Central memory CD8-positive, alpha-beta T cell (primary cell): ENCODE measurements at regions not wholly inside any gene's neighbourhood (a gene's known extent, or its start where the extent isn't known, plus 50 kb on each side); places are given as distances from the start of the nearest gene placed in this dataset.

Source experiments
- ATAC-seq: fragments of 150-1000 bp; cut with Tn5 transposase; replicated peaks from 2 replicates; pipeline ENCODE4 v1.10.0; 2022; ENCODE audit warnings: mild to moderate bottlenecking, moderate FRiP score, moderate number of reproducible peaks; ENCODE audit not compliant: poor library complexity, severe bottlenecking; ENCODE audit errors: extremely low read depth
- DNase-seq, 2 donors: peaks; one replicate each; pipeline ENCODE4 v3.0.0; 2021; ENCODE audit warnings: low spot score in 2 of 2
- H3K27ac Mint-ChIP-seq: one replicate; pipeline ENCODE4 v1.8.0; 2022; ENCODE audit warnings: low read depth, mild to moderate bottlenecking, moderate library complexity, mixed read lengths
- H3K27me3 Mint-ChIP-seq: one replicate; pipeline ENCODE4 v1.8.0; 2022; ENCODE audit warnings: mixed read lengths
- H3K36me3 Mint-ChIP-seq: one replicate; pipeline ENCODE4 v1.8.0; 2022; ENCODE audit warnings: mild to moderate bottlenecking, moderate library complexity, mixed read lengths; ENCODE audit not compliant: insufficient read depth
- H3K4me1 Mint-ChIP-seq: one replicate; pipeline ENCODE4 v1.8.0; 2022; ENCODE audit warnings: mixed read lengths
- H3K4me3 Mint-ChIP-seq: one replicate; pipeline ENCODE4 v1.8.0; 2022; ENCODE audit warnings: mild to moderate bottlenecking, moderate library complexity, mixed read lengths
- H3K9me3 Mint-ChIP-seq: one replicate; pipeline ENCODE4 v1.8.0; 2022; ENCODE audit warnings: mixed read lengths

- peaks cover 37% of the 10 kb centered on the region for H3K4me1 Mint-ChIP-seq
- DNase-seq (no peak), ATAC-seq (no peak)
- no peak overlapping the region for H3K27ac Mint-ChIP-seq
- H3K9me3 Mint-ChIP-seq: no peaks in the 10 kb centered on the region
- peaks cover 69% of the 10 kb centered on the region for H3K27me3 Mint-ChIP-seq
- no peaks in the 10 kb centered on the region for H3K36me3 Mint-ChIP-seq
- no peak overlapping the region for H3K4me3 Mint-ChIP-seq
These were observed 351.0 kb downstream of the MCTP2 start for GRCh38 chr15:94582368-94582767.

- peak overlapping the region; percentile 63 for H3K4me3 Mint-ChIP-seq
- ATAC-seq: peak; percentile 88
- no peaks in the 10 kb centered on the region for H3K36me3 Mint-ChIP-seq
- peaks cover 74% of the 10 kb centered on the region for H3K27me3 Mint-ChIP-seq
- no peaks in the 10 kb centered on the region for H3K9me3 Mint-ChIP-seq
- peak in 1 of 2 donors; percentile 48 for DNase-seq
- peaks cover 37% of the 10 kb centered on the region for H3K4me1 Mint-ChIP-seq
- no peak overlapping the region for H3K27ac Mint-ChIP-seq
These were observed 353.5 kb downstream of the MCTP2 start for GRCh38 chr15:94584833-94585244.

GRCh38 chr15:94586099-94586498 is 354.7 kb downstream of the MCTP2 start:
- Mint-ChIP-seq H3K36me3 (peaks cover 2% of the 10 kb centered on the region), H3K9me3 (no peaks in the 10 kb centered on the region), H3K4me3 (no peak overlapping the region), H3K4me1 (peaks cover 32% of the 10 kb centered on the region), H3K27me3 (peaks cover 74% of the 10 kb centered on the region), H3K27ac (no peak overlapping the region)
- ATAC-seq (no peak), DNase-seq (no peak)

- no peak for DNase-seq
- peaks cover 2% of the 10 kb centered on the region for H3K36me3 Mint-ChIP-seq
- no peak overlapping the region for H3K4me3 Mint-ChIP-seq
- no peak overlapping the region for H3K27ac Mint-ChIP-seq
- no peaks in the 10 kb centered on the region for H3K9me3 Mint-ChIP-seq
- peaks cover 32% of the 10 kb centered on the region for H3K4me1 Mint-ChIP-seq
- ATAC-seq: no peak
- peaks cover 72% of the 10 kb centered on the region for H3K27me3 Mint-ChIP-seq
These were observed 355.8 kb downstream of the MCTP2 start for GRCh38 chr15:94587113-94587512.

GRCh38 chr15:94588993-94589392 is 357.6 kb downstream of the MCTP2 start:
- ATAC-seq (no peak), DNase-seq (no peak)
- no peak overlapping the region for H3K4me3 Mint-ChIP-seq
- peaks cover 26% of the 10 kb centered on the region for H3K4me1 Mint-ChIP-seq
- H3K9me3 Mint-ChIP-seq: no peaks in the 10 kb centered on the region
- peaks cover 2% of the 10 kb centered on the region for H3K36me3 Mint-ChIP-seq
- H3K27ac Mint-ChIP-seq: no peak overlapping the region
- H3K27me3 Mint-ChIP-seq: peaks cover 79% of the 10 kb centered on the region

GRCh38 chr15:94592495-94592894 is 361.1 kb downstream of the MCTP2 start:
- Mint-ChIP-seq H3K27me3 (peaks cover 84% of the 10 kb centered on the region), H3K4me1 (no peaks in the 10 kb centered on the region), H3K27ac (no peak overlapping the region), H3K36me3 (peaks cover 2% of the 10 kb centered on the region), H3K4me3 (no peak overlapping the region), H3K9me3 (no peaks in the 10 kb centered on the region)
- ATAC-seq (no peak), DNase-seq (no peak)

- Mint-ChIP-seq H3K9me3 (no peaks in the 10 kb centered on the region), H3K4me3 (no peak overlapping the region), H3K27ac (no peak overlapping the region), H3K36me3 (no peaks in the 10 kb centered on the region), H3K4me1 (no peaks in the 10 kb centered on the region), H3K27me3 (peaks cover 86% of the 10 kb centered on the region)
- ATAC-seq (no peak), DNase-seq (no peak)
These were observed 365.3 kb downstream of the MCTP2 start for GRCh38 chr15:94596707-94597106.

- H3K4me3 Mint-ChIP-seq: no peak overlapping the region
- no peaks in the 10 kb centered on the region for H3K9me3 Mint-ChIP-seq
- H3K36me3 Mint-ChIP-seq: no peaks in the 10 kb centered on the region
These were observed 369.1 kb downstream of the MCTP2 start for GRCh38 chr15:94600505-94600904.

GRCh38 chr15:94602754-94603470 is 371.6 kb downstream of the MCTP2 start:
- Mint-ChIP-seq H3K4me3 (no peak overlapping the region), H3K27ac (no peak overlapping the region), H3K4me1 (peaks cover 12% of the 10 kb centered on the region), H3K9me3 (no peaks in the 10 kb centered on the region), H3K27me3 (peaks cover 52% of the 10 kb centered on the region), H3K36me3 (no peaks in the 10 kb centered on the region)
- ATAC-seq: no peak
- DNase-seq: no peak

More at GRCh38 chr15:94600505-94600904, 369.1 kb downstream of the MCTP2 start:
- Mint-ChIP-seq H3K27me3 (peaks cover 65% of the 10 kb centered on the region), H3K4me1 (no peaks in the 10 kb centered on the region), H3K27ac (no peak overlapping the region)
- no peak for ATAC-seq
- DNase-seq: no peak

GRCh38 chr15:94606286-94606685 is 374.9 kb downstream of the MCTP2 start:
- Mint-ChIP-seq H3K4me3 (no peak overlapping the region), H3K4me1 (peaks cover 14% of the 10 kb centered on the region), H3K27ac (no peak overlapping the region), H3K27me3 (peaks cover 24% of the 10 kb centered on the region), H3K36me3 (no peaks in the 10 kb centered on the region), H3K9me3 (no peaks in the 10 kb centered on the region)
- ATAC-seq (no peak), DNase-seq (no peak)

- H3K4me3 Mint-ChIP-seq: no peak overlapping the region
- no peaks in the 10 kb centered on the region for H3K36me3 Mint-ChIP-seq
- no peaks in the 10 kb centered on the region for H3K9me3 Mint-ChIP-seq
- DNase-seq: no peak
- no peak for ATAC-seq
- peaks cover 14% of the 10 kb centered on the region for H3K4me1 Mint-ChIP-seq
- peaks cover 23% of the 10 kb centered on the region for H3K27me3 Mint-ChIP-seq
- H3K27ac Mint-ChIP-seq: peak overlapping the region; percentile 19
These were observed 375.9 kb downstream of the MCTP2 start for GRCh38 chr15:94607176-94607654.

- Mint-ChIP-seq H3K27ac (no peak overlapping the region), H3K27me3 (peaks cover 40% of the 10 kb centered on the region), H3K4me3 (no peak overlapping the region), H3K36me3 (no peaks in the 10 kb centered on the region), H3K4me1 (peaks cover 14% of the 10 kb centered on the region), H3K9me3 (no peaks in the 10 kb centered on the region)
- ATAC-seq (no peak), DNase-seq (no peak)
These were observed 378.7 kb downstream of the MCTP2 start for GRCh38 chr15:94610069-94610468.

GRCh38 chr15:94610485-94610884 is 379.1 kb downstream of the MCTP2 start:
- Mint-ChIP-seq H3K9me3 (no peaks in the 10 kb centered on the region), H3K36me3 (no peaks in the 10 kb centered on the region), H3K4me3 (no peak overlapping the region), H3K4me1 (peaks cover 14% of the 10 kb centered on the region), H3K27ac (no peak overlapping the region), H3K27me3 (peaks cover 37% of the 10 kb centered on the region)
- no peak for DNase-seq
- ATAC-seq: no peak
